ENCODE measurements at regions not wholly inside any gene's neighbourhood (a gene's known extent, or its start where the extent isn't known, plus 50 kb on each side); places are given as distances from the start of the nearest gene placed in this dataset.

- TF ChIP-seq CTCF (IDR thresholded peaks at IDR 0.05; ENCODE audit: low read depth, low read length, missing input control) (no peak), GABPA (IDR thresholded peaks at IDR 0.05 in 1 of 2, conservative IDR thresholded peaks at IDR 0.05 in 1 of 2) (peak in 1 of 2 donors; percentile 50), YY1 (IDR thresholded peaks at IDR 0.05) (no peak), REST (IDR thresholded peaks at IDR 0.05) (no peak), RAD21 (IDR thresholded peaks at IDR 0.05) (no peak), FOXA1 (IDR thresholded peaks at IDR 0.05) (no peak), SP1 (IDR thresholded peaks at IDR 0.05) (no peak), TAF1 (conservative IDR thresholded peaks at IDR 0.05) (no peak), JUND (IDR thresholded peaks at IDR 0.05) (no peak), FOXA2 (IDR thresholded peaks at IDR 0.05) (no peak), EGR1 (IDR thresholded peaks at IDR 0.05; ENCODE audit: low read depth in 2 of 2) (no peak)
- TF ChIP-seq, protein P1, sequence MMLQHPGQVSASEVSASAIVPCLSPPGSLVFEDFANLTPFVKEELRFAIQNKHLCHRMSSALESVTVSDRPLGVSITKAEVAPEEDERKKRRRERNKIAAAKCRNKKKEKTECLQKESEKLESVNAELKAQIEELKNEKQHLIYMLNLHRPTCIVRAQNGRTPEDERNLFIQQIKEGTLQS (IDR thresholded peaks at IDR 0.05): no peak
- TF ChIP-seq, protein P2, sequence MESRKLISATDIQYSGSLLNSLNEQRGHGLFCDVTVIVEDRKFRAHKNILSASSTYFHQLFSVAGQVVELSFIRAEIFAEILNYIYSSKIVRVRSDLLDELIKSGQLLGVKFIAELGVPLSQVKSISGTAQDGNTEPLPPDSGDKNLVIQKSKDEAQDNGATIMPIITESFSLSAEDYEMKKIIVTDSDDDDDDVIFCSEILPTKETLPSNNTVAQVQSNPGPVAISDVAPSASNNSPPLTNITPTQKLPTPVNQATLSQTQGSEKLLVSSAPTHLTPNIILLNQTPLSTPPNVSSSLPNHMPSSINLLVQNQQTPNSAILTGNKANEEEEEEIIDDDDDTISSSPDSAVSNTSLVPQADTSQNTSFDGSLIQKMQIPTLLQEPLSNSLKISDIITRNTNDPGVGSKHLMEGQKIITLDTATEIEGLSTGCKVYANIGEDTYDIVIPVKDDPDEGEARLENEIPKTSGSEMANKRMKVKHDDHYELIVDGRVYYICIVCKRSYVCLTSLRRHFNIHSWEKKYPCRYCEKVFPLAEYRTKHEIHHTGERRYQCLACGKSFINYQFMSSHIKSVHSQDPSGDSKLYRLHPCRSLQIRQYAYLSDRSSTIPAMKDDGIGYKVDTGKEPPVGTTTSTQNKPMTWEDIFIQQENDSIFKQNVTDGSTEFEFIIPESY (IDR thresholded peaks at IDR 0.05): no peak
- TF ChIP-seq, protein P3, sequence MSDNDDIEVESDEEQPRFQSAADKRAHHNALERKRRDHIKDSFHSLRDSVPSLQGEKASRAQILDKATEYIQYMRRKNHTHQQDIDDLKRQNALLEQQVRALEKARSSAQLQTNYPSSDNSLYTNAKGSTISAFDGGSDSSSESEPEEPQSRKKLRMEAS (IDR thresholded peaks at IDR 0.05): no peak
These were observed 164.1 kb upstream of the TOM1L1 start for GRCh38 chr17:54736573-54736972.

Data from liver (tissue), 3 donors.